ENCODE measurements at regions not wholly inside any gene's neighbourhood (a gene's known extent, or its start where the extent isn't known, plus 50 kb on each side); places are given as distances from the start of the nearest gene placed in this dataset.

- TF ChIP-seq POLR2AphosphoS5 (IDR thresholded peaks at IDR 0.05; ENCODE audit: borderline replicate concordance, low read depth, low read length) (no peak), EZH2 (IDR thresholded peaks at IDR 0.05) (no peak)
Measured at GRCh38 chr6:5846889-5847288, 159.8 kb downstream of the NRN1 start.
